ENCODE measurements at regions not wholly inside any gene's neighbourhood (a gene's known extent, or its start where the extent isn't known, plus 50 kb on each side); places are given as distances from the start of the nearest gene placed in this dataset.

GRCh38 chr10:3872712-3873329 is 87.8 kb upstream of the KLF6 start:
- Histone ChIP-seq H3K79me2 (ENCODE audit: control insufficient read depth, low read length) (no peaks in the 10 kb centered on the region), H3K9me3 (ENCODE audit: control insufficient read depth, insufficient read depth, low read length) (no peaks in the 10 kb centered on the region), H3K27ac (ENCODE audit: low read depth, low read length) (no peak overlapping the region), H3K4me1 (ENCODE audit: control insufficient read depth, low read length) (peaks cover 43% of the 10 kb centered on the region), H3F3A (ENCODE audit: control insufficient read depth, insufficient read depth) (no peaks in the 10 kb centered on the region), H3K4me2 (ENCODE audit: low read length) (no peak overlapping the region), H3K27me3 (ENCODE audit: control insufficient read depth, low read length) (peaks cover 5% of the 10 kb centered on the region; the same call in 1 of the 2 replicates), H3K36me3 (ENCODE audit: control insufficient read depth, low read length) (no peaks in the 10 kb centered on the region), H3K4me3 (ENCODE audit: low read length) (no peak overlapping the region), H3K9me2 (replicated peaks; ENCODE audit: control insufficient read depth, low read length) (no peaks in the 10 kb centered on the region), H4K20me1 (ENCODE audit: control insufficient read depth, insufficient read depth, low read depth, low read length) (no peaks in the 10 kb centered on the region)
- no peak for TF ChIP-seq CTCF (IDR thresholded peaks at IDR 0.05; ENCODE audit: low read depth, low read length, poor library complexity, severe bottlenecking)

- peaks cover 5% of the 10 kb centered on the region; the same call in 1 of the 2 replicates for H3K27me3 ChIP-seq (ENCODE audit: control insufficient read depth, low read length)
Measured at GRCh38 chr10:3871424-3871996, 86.5 kb upstream of the KLF6 start.

GRCh38 chr10:3869036-3869435 is 84.0 kb upstream of the KLF6 start:
- peaks cover 43% of the 10 kb centered on the region for H3K4me1 ChIP-seq (ENCODE audit: control insufficient read depth, low read length)
- no peak overlapping the region for H3K27ac ChIP-seq (ENCODE audit: low read depth, low read length)

More at GRCh38 chr10:3871424-3871996, 86.5 kb upstream of the KLF6 start:
- no peak overlapping the region for H3K4me2 ChIP-seq (ENCODE audit: low read length)
- no peak for TF ChIP-seq EZH2phosphoT487 (IDR thresholded peaks at IDR 0.05; ENCODE audit: borderline replicate concordance, low read length)
- no peak for TF ChIP-seq CTCF (IDR thresholded peaks at IDR 0.05; ENCODE audit: low read depth, low read length, poor library complexity, severe bottlenecking)
- peaks cover 56% of the 10 kb centered on the region for H3K4me1 ChIP-seq (ENCODE audit: control insufficient read depth, low read length)
- no peak overlapping the region for H3K4me3 ChIP-seq (ENCODE audit: low read length)
- H3K9me2 ChIP-seq (replicated peaks; ENCODE audit: control insufficient read depth, low read length) = no peaks in the 10 kb centered on the region
- H4K20me1 ChIP-seq (ENCODE audit: control insufficient read depth, insufficient read depth, low read depth, low read length) = no peaks in the 10 kb centered on the region
- H3K36me3 ChIP-seq (ENCODE audit: control insufficient read depth, low read length) = no peaks in the 10 kb centered on the region
- H3K9me3 ChIP-seq (ENCODE audit: control insufficient read depth, insufficient read depth, low read length) = no peaks in the 10 kb centered on the region
- no peaks in the 10 kb centered on the region for H3F3A ChIP-seq (ENCODE audit: control insufficient read depth, insufficient read depth)
- H3K79me2 ChIP-seq (ENCODE audit: control insufficient read depth, low read length) = no peaks in the 10 kb centered on the region
- H3K27ac ChIP-seq (ENCODE audit: low read depth, low read length) = no peak overlapping the region

More at GRCh38 chr10:3869036-3869435, 84.0 kb upstream of the KLF6 start:
- no peaks in the 10 kb centered on the region for H3K9me2 ChIP-seq (replicated peaks; ENCODE audit: control insufficient read depth, low read length)
- H3K9me3 ChIP-seq (ENCODE audit: control insufficient read depth, insufficient read depth, low read length) = no peaks in the 10 kb centered on the region
- no peaks in the 10 kb centered on the region for H3F3A ChIP-seq (ENCODE audit: control insufficient read depth, insufficient read depth)
- TF ChIP-seq CTCF (IDR thresholded peaks at IDR 0.05; ENCODE audit: low read depth, low read length, poor library complexity, severe bottlenecking) = no peak
- TF ChIP-seq EZH2phosphoT487 (IDR thresholded peaks at IDR 0.05; ENCODE audit: borderline replicate concordance, low read length) = no peak
- H3K4me2 ChIP-seq (ENCODE audit: low read length) = no peak overlapping the region
- no peaks in the 10 kb centered on the region for H3K79me2 ChIP-seq (ENCODE audit: control insufficient read depth, low read length)
- H4K20me1 ChIP-seq (ENCODE audit: control insufficient read depth, insufficient read depth, low read depth, low read length) = no peaks in the 10 kb centered on the region
- H3K36me3 ChIP-seq (ENCODE audit: control insufficient read depth, low read length) = no peaks in the 10 kb centered on the region
- H3K4me3 ChIP-seq (ENCODE audit: low read length) = no peak overlapping the region
- H3K27me3 ChIP-seq (ENCODE audit: control insufficient read depth, low read length) = peaks cover 5% of the 10 kb centered on the region; the same call in 1 of the 2 replicates
